H1 (cell line): ENCODE measurements at regions not wholly inside any gene's neighbourhood (a gene's known extent, or its start where the extent isn't known, plus 50 kb on each side); places are given as distances from the start of the nearest gene placed in this dataset.

Experiments used
- KDM1A ChIP-seq: fragments of 200-600, 300-600 bp; sonication (generic); IDR thresholded peaks from 2 replicates; pipeline ENCODE4 v1.7.1; 2016; ENCODE audit warnings: mild to moderate bottlenecking, low read length, borderline replicate concordance
- RBBP5 ChIP-seq: IDR thresholded peaks from 2 replicates; pipeline ENCODE4 v1.7.1; 2012; ENCODE audit warnings: low read depth, mild to moderate bottlenecking, inconsistent platforms, low read length, moderate library complexity, borderline replicate concordance
- TF ChIP-seq, protein P1 (sequence below), 3 experiments: IDR thresholded peaks; 1 replicate in 2 of 3; 2 replicates in 1 of 3; pipeline versions ENCODE4 v1.5.1 to v1.6.1; 2011; ENCODE audit warnings: low read length in 3 of 3, mild to moderate bottlenecking in 3 of 3, inconsistent platforms in 2 of 3, low read depth in 1 of 3, moderate library complexity in 1 of 3; ENCODE audit not compliant: insufficient read depth in 1 of 3; ENCODE audit errors: control extremely low read depth in 1 of 3
- TF ChIP-seq, protein P2 (sequence below): IDR thresholded peaks from 2 replicates; pipeline ENCODE4 v1.6.1; 2012; ENCODE audit warnings: inconsistent platforms

DNA sequence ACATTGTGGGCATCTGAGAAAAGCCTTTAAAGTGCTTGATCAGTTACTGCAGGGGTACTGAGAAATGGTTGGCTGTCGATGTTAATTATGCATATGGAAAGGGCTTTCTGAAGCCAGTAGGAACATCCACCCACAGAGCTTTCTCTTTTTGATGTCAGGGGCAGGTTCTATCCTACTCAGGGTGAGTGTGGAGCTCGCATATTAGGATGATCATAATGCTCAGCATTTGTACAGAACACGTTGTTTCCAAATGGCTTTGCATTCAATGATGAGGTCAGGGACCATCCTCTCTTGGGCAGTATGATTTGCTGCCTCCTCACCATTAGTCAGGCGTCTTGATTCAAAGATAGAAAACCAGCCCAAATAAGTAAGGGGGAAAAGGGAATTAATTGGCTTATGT lies 141.9 kb downstream of the HMHB1 start (continued):
- TF ChIP-seq, protein P1, sequence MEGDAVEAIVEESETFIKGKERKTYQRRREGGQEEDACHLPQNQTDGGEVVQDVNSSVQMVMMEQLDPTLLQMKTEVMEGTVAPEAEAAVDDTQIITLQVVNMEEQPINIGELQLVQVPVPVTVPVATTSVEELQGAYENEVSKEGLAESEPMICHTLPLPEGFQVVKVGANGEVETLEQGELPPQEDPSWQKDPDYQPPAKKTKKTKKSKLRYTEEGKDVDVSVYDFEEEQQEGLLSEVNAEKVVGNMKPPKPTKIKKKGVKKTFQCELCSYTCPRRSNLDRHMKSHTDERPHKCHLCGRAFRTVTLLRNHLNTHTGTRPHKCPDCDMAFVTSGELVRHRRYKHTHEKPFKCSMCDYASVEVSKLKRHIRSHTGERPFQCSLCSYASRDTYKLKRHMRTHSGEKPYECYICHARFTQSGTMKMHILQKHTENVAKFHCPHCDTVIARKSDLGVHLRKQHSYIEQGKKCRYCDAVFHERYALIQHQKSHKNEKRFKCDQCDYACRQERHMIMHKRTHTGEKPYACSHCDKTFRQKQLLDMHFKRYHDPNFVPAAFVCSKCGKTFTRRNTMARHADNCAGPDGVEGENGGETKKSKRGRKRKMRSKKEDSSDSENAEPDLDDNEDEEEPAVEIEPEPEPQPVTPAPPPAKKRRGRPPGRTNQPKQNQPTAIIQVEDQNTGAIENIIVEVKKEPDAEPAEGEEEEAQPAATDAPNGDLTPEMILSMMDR (IDR thresholded peaks at IDR 0.05; ENCODE audit: control extremely low read depth in 1 of 3, insufficient read depth in 1 of 3, low read depth in 1 of 3, low read length in 3 of 3), result no peak
- no peak for TF ChIP-seq RBBP5
- TF ChIP-seq, protein P2, sequence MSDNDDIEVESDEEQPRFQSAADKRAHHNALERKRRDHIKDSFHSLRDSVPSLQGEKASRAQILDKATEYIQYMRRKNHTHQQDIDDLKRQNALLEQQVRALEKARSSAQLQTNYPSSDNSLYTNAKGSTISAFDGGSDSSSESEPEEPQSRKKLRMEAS, result no peak
- TF ChIP-seq KDM1A, result no peak
